Fibroblast of villous mesenchyme (primary cell): ENCODE measurements at regions not wholly inside any gene's neighbourhood (a gene's known extent, or its start where the extent isn't known, plus 50 kb on each side); places are given as distances from the start of the nearest gene placed in this dataset.

ENCODE experiments used
- DNase-seq: peaks from one replicate; pipeline ENCODE4 v3.0.0-alpha.2; 2010; ENCODE audit warnings: low read depth
- H3K4me3 ChIP-seq: 2 replicates; pipeline ENCODE4 v1.5.1; 2011; ENCODE audit warnings: low read depth, mild to moderate bottlenecking, low read length
- TF ChIP-seq, protein P1 (sequence below): IDR thresholded peaks from 2 replicates; pipeline ENCODE4 v1.5.1; 2012; ENCODE audit warnings: low read depth, mild to moderate bottlenecking, low read length; ENCODE audit not compliant: insufficient read depth

- H3K4me3 ChIP-seq = no peak overlapping the region
- TF ChIP-seq, protein P1, sequence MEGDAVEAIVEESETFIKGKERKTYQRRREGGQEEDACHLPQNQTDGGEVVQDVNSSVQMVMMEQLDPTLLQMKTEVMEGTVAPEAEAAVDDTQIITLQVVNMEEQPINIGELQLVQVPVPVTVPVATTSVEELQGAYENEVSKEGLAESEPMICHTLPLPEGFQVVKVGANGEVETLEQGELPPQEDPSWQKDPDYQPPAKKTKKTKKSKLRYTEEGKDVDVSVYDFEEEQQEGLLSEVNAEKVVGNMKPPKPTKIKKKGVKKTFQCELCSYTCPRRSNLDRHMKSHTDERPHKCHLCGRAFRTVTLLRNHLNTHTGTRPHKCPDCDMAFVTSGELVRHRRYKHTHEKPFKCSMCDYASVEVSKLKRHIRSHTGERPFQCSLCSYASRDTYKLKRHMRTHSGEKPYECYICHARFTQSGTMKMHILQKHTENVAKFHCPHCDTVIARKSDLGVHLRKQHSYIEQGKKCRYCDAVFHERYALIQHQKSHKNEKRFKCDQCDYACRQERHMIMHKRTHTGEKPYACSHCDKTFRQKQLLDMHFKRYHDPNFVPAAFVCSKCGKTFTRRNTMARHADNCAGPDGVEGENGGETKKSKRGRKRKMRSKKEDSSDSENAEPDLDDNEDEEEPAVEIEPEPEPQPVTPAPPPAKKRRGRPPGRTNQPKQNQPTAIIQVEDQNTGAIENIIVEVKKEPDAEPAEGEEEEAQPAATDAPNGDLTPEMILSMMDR = no peak
- no peak for DNase-seq
Observed at GRCh38 chr1:75984781-75985180, 52.6 kb upstream of the ASB17 start.

GRCh38 chr1:75985827-75986226, 53.6 kb upstream of the ASB17 start:
- DNase-seq = peak; percentile 6
- TF ChIP-seq, protein P1 = no peak
- H3K4me3 ChIP-seq = no peak overlapping the region

- no peak overlapping the region for H3K4me3 ChIP-seq
- TF ChIP-seq, protein P1 = no peak
- DNase-seq = no peak
Observed at GRCh38 chr1:75986478-75986877, 54.3 kb upstream of the ASB17 start.

GRCh38 chr1:75989121-75989520, 56.9 kb upstream of the ASB17 start:
- no peak overlapping the region for H3K4me3 ChIP-seq
- TF ChIP-seq, protein P1 = no peak
- no peak for DNase-seq

DNA sequence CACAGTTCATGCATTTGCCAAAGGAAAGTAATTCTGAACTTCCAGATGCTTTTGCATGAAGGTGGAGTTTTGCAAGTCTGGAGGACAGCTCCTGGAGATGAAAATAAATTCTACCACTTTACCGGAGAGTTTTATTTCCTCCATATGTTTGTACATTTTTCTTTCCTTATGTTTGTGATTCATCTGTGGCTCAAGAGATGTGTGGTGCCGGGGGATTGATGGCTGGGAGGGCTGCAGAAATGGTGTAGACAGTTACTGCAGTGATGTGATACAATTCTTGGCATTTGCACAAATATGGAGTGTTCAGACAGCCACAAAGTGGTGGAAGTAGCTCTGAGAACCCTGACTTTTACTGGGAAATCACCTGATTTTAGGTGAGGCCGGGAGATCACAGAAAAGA, 58.5 kb upstream of the ASB17 start:
- DNase-seq = no peak

GRCh38 chr1:75991497-75992114, 59.4 kb upstream of the ASB17 start:
- TF ChIP-seq, protein P1 = peak; percentile 86
- DNase-seq = peak; percentile 87
- H3K4me3 ChIP-seq = no peak overlapping the region

More for the DNA sequence above, 58.5 kb upstream of the ASB17 start:
- no peak overlapping the region for H3K4me3 ChIP-seq
- TF ChIP-seq, protein P1 = no peak

- DNase-seq = no peak
- no peak overlapping the region for H3K4me3 ChIP-seq
- TF ChIP-seq, protein P1 = no peak
Observed at GRCh38 chr1:75992312-75992711, 60.1 kb upstream of the ASB17 start.
